Hepatocyte (in vitro differentiated cells): ENCODE measurements at regions not wholly inside any gene's neighbourhood (a gene's known extent, or its start where the extent isn't known, plus 50 kb on each side); places are given as distances from the start of the nearest gene placed in this dataset.

Source experiments
- CTCF ChIP-seq: fragments of 200-600 bp; sonication (generic); IDR thresholded peaks from 2 replicates; pipeline ENCODE4 v1.5.1; 2016; ENCODE audit warnings: antibody characterized with exemption, mild to moderate bottlenecking; ENCODE audit not compliant: poor library complexity
- EZH2 ChIP-seq: fragments of 200-600 bp; sonication (generic); IDR thresholded peaks from 2 replicates; pipeline ENCODE4 v1.6.1; 2016; ENCODE audit warnings: antibody characterized with exemption, mild to moderate bottlenecking, borderline replicate concordance
- EZH2phosphoT487 ChIP-seq: fragments of 200-600 bp; sonication (generic); IDR thresholded peaks from one replicate; pipeline ENCODE4 v1.6.1; 2018; ENCODE audit warnings: antibody characterized with exemption, mild to moderate bottlenecking, low read depth, moderate library complexity; ENCODE audit not compliant: unreplicated experiment, severe bottlenecking

- TF ChIP-seq EZH2 (no peak), CTCF (no peak), EZH2phosphoT487 (no peak)
Measured at GRCh38 chr1:47697616-47698335, 259.9 kb downstream of the FOXD2 start.
